ENCODE measurements at regions not wholly inside any gene's neighbourhood (a gene's known extent, or its start where the extent isn't known, plus 50 kb on each side); places are given as distances from the start of the nearest gene placed in this dataset.
"Not testable (repeated sequence)": the region's sequence is repeated elsewhere in the genome, so short reads cannot be mapped to it uniquely, and the experiment has no call there.

DNA sequence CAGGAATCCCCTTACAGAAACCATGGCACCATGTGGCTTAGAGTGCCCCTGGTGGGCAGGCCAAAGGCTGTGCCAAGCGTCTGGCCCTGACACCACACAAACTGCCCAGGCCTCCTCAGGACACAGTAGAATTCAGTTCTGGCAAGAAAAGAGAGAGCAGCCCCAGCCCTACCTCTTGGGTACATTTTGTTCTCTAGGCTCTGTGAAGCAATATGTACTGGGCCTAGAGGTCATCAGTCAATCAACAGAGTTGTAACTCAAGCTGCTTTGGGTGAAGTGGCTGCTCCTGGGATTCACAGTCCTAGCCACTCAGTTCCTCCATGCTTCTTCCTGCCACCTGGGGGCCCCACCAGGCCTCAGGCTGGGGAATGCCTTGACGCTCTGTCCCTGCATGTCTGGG lies 158.1 kb upstream of the MAMLD1 start:
- DNase-seq (ENCODE audit: extremely low read depth in 1 of 2, low read depth in 1 of 2): no peak

DNA sequence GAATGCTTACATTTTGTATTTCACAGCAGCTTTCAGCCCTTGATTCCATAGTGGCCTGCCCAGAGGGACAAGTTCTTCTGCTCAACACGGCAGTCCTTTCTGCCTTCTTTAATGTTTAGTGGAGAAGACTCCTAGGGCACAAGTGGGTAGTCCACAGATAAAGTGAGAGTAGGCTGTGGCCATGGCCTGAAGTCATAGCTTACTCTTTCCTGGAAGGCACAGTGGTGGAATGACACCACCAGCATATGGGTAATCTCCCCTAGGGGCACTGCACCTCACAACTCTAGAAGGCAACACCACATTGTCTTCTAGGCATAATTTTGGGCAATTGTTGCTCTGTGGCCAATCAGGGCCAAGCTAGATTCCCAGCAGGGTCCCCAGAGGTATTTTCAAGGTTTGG lies 155.4 kb upstream of the MAMLD1 start:
- DNase-seq (ENCODE audit: extremely low read depth in 1 of 2, low read depth in 1 of 2): no peak

DNA sequence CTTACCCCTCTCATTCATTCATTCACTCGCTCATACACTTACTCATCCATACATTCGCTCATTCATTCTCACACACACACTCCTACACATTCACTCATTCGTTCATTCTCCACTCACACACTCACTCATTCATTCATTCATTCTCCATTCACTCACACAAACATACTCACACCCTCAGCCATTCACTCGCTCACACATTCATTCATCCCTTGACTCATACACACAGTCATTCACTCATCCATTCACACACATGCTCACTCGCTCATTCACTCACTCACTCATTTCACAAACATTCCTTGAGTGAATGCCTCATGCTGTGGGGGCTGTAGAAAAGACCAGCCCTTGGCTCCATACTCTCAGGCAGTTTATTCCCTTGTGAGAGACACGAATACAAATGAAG lies 151.1 kb upstream of the MAMLD1 start:
- DNase-seq (ENCODE audit: extremely low read depth in 1 of 2, low read depth in 1 of 2): no peak

DNA sequence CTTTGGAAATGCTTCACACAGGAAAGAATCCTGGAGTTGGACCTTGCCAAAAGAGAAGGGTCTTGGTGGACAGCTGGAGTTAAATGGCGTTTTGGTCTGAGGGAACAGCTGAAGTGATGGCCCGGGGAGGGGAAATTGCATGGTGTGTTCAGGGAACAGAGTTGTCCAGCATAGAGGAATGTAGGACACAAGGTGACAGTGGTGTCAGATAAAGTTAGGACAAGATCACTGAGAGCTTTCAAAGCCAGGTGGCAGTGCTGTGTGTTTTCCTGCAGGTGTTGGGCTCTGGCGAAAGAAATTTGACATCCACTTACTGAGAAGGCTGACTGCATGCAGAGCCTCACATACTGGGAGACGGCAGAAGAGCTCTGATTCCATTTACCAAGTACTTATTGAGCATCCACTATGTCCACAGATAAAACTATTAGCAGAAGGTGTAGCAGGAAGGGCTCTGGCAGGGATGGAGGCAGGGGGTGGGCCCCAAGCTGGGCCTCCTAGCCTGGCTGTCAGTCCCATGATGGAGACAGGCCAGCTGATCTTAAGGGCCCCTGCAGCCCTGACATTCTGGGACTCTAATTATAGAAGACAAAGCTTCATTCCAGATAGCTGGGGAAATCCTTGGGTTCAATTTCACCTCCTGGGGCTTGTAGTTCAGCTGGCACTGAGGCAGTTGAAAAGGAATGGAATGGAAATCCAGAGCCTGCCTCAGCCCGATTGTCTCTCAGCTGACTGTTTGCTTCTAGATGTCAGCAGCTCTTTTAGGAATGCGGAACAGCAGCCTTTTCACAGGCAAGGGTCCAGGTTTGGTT lies 150.2 kb upstream of the MAMLD1 start:
- DNase-seq (ENCODE audit: extremely low read depth in 1 of 2, low read depth in 1 of 2): no peak

DNA sequence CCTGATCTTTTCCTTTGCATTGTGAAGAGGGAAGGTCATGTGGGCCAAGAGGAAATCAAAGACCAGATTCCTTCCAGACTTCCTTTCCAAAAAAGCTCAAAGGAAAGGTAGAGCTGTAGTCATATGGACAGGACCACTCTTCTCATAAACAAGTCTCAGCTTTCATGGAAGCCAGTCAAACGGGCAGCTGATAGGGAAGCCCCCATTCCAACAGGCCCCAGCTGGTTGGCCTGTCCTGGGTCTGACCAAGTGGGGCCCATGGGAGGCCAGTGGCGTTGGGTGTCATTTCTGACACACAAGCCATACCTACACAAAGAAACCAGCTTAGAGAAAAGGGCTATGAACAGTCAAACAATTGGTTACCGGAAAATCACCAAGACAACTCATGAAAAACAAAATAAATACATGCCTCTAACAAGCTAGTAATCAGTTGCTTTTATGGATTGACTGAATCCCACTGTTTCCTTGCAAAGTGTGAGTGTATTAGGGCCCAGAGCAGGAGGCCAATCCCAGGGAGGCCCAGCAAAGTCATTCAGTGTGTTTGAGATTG lies 149.6 kb upstream of the MAMLD1 start:
- no peak for DNase-seq (ENCODE audit: extremely low read depth in 1 of 2, low read depth in 1 of 2)

DNA sequence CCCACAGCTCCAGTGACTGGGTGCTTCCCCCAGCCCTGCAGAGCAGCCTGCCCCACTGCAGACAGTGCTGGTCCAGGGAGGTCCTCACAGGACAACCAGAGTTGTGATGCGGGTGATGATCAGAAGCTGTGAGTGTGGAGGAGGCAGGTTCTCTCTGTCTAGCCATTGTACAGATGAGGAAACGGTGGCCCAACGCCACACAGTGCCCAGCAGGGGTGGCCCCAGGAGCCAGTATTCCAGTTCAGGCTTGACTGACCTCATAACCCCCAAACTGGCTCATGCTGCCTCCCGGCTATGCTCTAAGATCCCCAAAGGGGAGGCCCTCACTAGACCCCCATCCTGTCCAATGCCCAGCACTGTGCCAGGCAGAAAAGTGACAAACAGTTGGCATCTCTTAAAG lies 147.1 kb upstream of the MAMLD1 start:
- not testable (repeated sequence) for DNase-seq (ENCODE audit: extremely low read depth in 1 of 2, low read depth in 1 of 2)

DNA sequence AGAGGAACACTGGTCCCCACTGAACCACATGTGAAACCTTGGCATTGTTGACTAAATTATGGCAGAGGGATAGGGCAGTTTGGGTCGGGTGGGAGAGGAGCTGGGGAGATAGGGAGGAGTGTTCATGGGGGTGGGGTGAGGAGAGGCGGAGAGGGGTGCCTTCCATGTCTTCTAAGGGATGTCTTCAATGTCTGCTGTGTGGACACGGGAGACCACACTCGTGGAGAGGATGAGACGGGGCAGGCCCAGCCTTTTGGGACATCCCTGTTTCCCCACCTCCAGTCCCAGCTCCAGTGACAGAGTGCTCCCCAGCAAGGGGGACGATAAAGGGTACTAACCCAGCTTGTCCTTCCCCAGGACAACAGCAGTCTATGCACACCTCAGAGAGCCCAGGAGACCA lies 146.4 kb upstream of the MAMLD1 start:
- DNase-seq (ENCODE audit: extremely low read depth in 1 of 2, low read depth in 1 of 2): no peak

DNA sequence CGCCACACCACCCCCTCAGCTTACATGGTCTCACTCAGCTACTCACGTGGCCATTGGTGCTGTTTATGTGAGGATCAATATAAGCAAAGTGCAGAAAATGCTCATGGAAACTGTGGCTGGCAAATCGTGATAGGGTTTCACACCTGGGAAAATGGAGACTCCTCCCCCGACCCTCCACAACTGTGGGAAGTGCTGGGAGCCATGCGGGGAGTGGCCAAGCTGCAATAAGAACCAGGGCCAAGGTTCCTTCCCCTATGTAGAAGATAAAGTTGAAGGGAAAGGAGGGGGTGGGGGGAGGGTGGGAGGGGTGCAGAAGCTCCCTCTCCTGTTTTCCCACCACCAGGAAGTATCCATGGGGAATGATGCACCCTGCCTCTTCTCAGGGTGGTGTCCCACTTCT lies 145.5 kb upstream of the MAMLD1 start:
- DNase-seq (ENCODE audit: extremely low read depth in 1 of 2, low read depth in 1 of 2): no peak

DNA sequence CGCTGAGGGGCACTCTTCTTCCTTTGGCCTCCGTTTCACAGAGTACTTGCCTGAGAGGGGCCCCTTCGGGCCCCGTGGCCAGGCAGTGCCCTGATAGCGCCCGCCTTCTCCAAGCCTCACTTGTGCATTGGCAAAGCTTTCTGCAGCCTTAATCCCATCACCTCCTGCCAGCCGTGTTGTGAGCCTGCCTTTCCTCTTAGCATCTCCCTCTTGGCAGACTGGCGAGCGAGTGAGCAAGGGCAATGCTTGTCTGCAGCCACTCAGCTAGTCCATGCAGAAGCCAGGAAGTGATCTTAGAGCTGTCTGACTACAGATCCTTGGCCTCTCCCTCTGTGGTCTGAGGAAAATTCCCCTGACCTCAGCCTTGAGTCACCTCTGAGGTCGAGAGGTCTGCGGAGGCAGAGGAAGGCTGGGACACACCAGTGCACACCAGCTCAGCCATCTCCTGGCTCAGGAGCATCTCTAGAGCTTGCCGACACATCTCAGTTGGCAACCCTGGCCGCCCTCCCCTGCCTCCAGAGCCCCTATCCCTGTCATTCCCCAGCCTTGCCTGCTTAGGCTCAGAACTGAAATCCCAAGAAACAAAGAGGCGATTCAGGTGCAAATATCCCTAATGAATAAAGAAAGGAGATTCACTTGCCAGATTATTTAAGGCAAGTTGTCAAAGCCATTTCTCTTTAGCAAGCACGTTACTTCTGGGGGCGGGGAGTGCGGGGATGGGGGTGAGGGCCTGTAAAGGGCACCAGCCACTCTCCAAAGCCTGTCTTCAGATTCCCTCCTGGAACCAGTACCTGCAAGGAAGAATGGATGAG lies 143.5 kb upstream of the MAMLD1 start:
- no peak for DNase-seq (ENCODE audit: extremely low read depth in 1 of 2, low read depth in 1 of 2)

DNA sequence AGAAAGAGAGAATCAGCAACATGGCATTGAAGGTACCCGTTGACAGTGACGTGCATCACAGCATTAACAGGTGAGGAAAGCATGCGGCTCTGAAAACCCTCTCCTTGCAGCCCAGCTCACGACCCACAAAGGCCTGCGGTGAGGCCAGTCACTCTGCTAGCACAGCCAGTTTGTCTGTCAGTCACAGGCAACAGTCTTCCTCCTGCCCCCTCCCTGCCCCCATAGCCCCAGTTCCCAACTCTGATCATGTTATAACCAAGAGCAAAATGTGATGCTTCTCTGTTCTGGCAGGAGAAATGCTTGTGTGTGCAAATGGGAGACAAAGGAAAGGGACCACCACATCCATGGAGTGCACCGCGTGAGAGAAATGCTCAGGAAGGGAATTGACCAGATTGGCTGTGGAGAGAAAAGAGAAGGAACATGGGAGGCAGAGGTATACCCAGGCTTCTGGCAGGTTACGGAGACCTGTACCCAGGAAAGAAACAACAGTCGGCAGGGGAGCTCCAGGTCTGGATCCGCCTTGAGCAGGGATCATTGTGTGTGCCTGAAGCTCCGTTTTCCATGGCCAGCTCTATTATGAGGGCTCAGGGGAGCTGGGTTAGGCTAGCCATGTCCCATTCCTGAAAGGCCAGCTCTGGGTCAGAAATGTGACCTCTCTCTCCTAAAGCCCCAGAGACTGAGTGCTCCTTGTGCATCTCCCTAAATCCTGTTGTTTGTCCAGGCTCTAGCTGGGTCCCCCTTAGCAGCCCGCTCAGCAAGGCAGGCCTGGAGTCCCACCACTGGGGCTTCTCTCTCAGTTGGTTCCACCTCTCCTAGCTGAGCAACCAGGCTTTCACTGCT lies 139.7 kb upstream of the MAMLD1 start:
- no peak for DNase-seq (ENCODE audit: extremely low read depth in 1 of 2, low read depth in 1 of 2)

DNA sequence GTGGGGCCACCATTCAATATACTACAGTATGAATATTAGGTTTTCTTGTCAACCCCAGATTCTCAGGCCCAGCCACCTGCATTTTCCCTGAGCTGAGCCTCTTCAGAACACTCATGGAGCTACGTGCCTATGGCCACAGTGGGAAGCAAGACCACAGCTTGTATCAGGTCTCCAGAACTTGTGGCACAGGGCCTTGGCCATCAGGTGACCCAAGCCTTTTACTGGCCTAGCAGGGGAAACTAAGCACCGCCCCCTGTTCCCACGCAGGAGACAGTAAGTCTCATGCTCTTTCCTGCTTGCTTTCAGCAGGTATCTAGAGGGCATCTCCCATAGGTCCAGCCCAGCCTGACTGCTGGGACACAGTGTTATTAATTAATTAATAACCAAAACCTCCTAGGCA lies 138.4 kb upstream of the MAMLD1 start:
- no peak for DNase-seq (ENCODE audit: extremely low read depth in 1 of 2, low read depth in 1 of 2)

DNA sequence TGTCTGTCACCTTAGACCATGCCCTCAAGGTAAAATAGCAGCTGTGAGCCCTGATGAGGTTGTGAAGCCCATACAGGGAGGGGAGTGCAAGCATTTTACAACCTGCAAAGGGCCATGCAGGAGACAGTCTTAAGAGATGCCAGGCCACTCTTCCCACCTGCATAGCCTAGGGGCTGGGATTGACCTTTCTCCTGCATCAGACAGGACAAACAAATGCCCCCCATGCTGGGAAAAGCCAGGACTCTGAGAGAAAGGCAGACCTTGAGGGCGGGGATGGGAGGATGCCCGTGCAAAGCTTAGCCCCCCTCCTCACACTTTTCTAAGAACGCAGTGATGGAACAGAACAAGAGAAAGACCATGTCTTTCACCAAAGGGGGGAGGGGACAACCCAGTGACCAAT lies 137.9 kb upstream of the MAMLD1 start:
- DNase-seq (ENCODE audit: extremely low read depth in 1 of 2, low read depth in 1 of 2): no peak

DNA sequence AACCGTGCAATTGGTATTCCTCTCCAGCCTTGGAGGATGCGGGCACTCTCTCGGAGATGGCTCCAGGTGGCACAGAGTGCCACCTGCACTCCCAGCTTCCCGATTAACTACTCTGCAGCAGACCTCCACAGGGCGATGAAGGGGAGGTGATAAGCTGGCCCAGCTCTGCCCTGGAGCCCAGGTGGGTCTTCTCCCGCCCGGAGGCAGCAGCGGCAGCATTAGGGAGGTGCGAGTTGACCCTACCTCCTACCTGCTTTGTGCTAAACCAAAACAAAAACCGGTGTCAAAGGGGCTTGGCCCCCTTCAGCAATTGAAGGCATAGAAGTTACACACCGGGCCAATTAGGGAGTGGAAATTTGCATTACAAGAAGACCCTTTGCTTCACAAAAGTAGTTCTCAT lies 137.4 kb upstream of the MAMLD1 start:
- no peak for DNase-seq (ENCODE audit: extremely low read depth in 1 of 2, low read depth in 1 of 2)

DNA sequence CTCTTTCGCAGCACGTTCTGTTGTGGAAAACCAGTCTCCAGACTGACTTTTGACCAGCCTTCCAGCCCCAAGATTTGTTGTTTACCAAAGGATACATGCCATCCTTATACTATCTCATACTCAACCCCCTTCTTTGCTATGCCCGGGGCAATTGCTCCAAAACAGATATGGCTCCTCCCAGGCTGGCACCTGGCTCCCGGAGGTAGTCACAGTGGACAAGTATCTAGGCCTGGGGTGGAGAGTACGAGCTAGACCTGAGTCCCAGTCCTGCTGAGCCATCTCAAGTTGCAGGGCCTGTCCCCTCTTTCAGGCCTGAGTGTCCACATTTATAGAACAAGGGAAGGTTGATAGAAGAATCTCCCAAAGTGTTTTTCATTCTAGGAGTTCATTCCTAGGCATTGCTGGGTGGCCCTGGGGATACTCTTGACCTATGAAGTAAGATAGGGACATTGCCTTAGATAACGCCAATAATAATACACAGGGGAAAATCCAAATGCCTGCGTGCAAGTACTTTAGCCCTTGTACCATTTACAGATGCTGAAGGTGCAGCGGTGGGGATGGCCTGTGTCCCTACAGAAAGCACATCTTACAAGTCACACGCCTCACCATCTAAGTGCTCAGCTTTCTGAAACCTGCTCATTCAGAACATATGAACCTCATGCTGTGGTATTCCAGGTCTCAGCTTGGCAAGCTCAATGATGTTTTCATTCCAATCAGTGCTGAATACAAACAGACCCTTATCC lies 136.7 kb upstream of the MAMLD1 start:
- no peak for DNase-seq (ENCODE audit: extremely low read depth in 1 of 2, low read depth in 1 of 2)

DNA sequence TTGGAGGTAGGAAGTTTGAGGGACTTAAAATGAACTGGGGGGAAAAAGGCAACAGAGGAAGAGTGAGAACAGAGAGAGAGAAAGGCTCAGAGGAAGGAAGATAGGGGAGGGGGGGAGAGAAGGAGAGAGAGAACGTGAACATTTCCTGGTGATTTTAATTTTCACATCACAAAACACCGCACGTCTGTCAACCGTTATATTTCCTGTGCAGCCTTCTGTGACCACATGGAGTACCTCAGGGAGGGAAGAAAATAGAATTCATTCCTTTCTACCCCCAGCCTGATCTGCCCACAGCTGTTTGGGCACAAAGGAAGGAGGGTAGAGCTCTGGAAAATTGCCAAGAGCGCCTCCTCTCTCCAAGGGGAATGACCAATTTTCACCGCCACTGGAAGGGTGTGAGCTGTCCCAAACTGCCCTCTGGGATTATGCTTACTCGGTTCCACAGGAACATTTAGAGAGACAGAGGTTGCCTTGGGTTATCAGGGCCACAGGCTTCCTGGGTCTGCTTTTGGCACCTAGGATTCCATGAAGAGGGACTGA lies 135.7 kb upstream of the MAMLD1 start:
- no peak for DNase-seq (ENCODE audit: extremely low read depth in 1 of 2, low read depth in 1 of 2)

DNA sequence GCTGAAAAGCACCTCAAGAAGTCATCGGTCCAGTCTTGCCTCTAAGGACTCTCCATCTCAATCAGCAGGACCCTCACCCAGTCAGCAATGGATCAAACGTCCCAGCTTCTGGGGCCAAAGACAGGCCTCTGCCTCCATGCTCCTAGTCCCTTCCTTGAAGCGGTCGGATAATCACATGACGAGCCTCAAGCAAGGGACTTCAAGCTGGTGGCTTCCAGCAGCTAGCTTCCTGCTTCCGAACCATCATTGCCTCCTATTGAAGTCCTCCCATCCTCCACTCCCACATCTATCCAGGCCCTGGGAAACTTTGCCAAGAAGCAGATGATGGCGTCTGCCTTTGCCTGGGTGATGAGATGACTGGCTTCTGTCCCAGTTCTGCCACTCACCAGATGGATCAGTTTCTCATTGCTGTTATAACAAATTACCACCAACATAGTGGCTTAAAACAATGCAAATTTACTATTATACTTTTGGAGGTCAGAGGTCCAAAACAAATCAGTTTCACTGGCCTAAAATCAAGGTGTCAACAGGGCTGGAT lies 135.2 kb upstream of the MAMLD1 start:
- no peak for DNase-seq (ENCODE audit: extremely low read depth in 1 of 2, low read depth in 1 of 2)

DNA sequence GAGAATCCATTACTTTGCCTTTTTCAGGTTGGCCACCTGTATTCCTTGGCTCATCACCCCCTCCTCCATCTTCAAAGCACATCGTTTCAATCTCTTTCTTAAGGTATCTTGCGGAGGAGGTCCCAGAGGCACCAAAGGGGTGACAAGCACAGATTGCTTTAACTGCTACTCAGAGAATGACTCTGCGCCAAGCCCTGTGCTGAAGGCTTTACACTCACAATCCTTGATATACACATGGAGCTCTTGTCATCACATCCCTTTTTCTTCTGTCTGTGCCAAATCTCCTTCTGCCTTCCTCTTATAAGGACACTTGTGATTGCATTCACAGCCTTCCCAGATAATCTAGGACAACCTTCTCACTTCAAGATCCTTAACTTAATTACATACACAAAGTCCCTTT lies 134.7 kb upstream of the MAMLD1 start:
- no peak for DNase-seq (ENCODE audit: extremely low read depth in 1 of 2, low read depth in 1 of 2)

DNA sequence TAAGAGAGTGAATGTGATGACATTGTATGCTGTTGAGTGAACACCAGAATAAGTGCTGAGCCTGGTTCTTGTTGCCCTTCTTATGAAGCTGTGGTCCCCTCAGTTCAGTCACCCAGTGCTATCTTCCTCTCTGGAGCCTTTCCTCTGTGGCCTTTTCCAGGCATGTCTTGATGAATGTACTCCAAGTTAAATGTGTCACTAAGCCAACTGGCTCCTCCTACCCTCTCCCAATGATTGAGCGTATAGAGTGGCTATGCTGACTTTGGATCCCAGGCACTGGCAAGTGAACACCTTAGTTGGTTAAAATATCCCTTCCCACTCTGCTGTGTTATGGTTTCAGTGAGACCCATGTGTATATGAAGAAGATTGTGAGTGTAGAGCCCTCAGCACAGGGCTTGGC lies 134.1 kb upstream of the MAMLD1 start:
- DNase-seq (ENCODE audit: extremely low read depth in 1 of 2, low read depth in 1 of 2): no peak

DNA sequence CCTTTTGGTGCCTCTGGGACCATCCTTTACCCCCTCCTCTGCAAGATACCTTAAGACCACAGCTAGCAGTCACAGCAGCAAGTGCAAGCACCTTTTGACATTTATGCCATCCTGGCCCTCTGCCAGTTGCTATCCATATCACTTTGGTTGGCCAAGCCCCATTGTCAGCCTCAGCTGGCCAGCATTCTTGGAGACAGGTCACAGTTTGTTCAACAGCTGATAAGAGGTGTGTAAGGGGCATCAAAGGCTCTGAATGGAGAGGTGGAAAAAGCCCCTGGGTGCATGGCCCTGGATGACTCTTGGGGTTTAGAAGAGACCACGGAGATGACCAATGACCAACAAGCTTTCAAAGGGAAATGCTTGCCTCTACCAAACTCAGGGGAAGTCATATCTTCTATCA lies 133.6 kb upstream of the MAMLD1 start:
- no peak for DNase-seq (ENCODE audit: extremely low read depth in 1 of 2, low read depth in 1 of 2)

DNA sequence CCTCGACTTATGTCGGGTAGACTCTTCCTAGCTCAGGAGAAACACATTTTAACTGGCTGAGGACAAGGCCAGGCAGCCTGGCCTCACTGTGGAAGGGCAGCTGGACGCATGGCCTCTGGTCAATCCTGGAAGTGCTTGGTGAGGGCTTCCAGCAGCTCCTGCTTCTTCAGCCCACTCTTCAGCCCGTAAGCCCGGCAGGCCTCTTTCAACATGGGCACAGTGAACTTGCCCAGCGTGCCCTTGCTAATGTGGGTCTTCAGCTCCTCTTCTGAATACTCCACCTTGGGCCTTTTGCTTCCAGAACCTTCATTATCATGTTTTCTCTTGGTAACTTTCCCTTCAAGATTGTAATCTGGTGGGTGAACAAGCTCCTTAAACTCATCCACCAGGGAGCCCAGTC lies 132.2 kb upstream of the MAMLD1 start:
- not testable (repeated sequence) for DNase-seq (ENCODE audit: extremely low read depth in 1 of 2, low read depth in 1 of 2)

All from activated CD8-positive, alpha-beta memory T cell treated with anti-CD3 and anti-CD28 coated beads for 1 hour (primary cell).